ENCODE measurements at regions not wholly inside any gene's neighbourhood (a gene's known extent, or its start where the extent isn't known, plus 50 kb on each side); places are given as distances from the start of the nearest gene placed in this dataset.
"Not testable (repeated sequence)": the region's sequence is repeated elsewhere in the genome, so short reads cannot be mapped to it uniquely, and the experiment has no call there.

DNA sequence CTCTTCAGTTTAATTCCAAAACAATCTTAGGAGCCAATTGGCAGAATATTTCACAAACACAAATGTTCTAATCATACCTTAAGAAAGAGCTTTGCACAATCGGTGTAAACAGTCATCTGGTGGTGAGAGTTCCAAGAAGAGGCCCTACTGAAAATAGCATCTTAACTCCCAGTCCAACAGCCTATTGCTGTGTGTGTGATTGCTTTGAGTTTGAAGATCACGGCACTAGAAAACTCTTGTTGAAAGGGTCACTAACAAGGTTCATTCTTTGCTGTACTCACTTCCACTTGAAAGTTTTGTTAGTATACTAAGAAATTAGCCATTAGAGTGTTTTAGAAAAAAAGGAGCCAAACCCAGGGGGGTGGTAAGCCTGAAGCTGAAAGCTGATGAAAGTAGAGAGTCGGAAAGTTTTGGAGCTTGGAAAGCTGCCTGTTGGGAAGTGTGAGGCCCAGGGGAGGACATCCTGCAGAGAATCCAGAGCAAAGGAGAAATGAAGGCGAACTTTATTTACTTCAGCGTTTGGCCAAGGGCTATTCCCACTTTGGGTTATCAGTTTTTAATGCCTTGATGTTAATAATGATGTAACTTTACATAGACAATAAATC is 180.3 kb upstream of the GHR start:
- Histone ChIP-seq H3K27ac (ENCODE audit: low read depth, low read length) (no peak overlapping the region), H3K27me3 (ENCODE audit: insufficient read depth, low read length) (no peaks in the 10 kb centered on the region), H3K9me3 (ENCODE audit: low read depth, low read length) (no peaks in the 10 kb centered on the region), H3K4me3 (ENCODE audit: insufficient read depth, low read length) (no peak overlapping the region), H3K4me2 (ENCODE audit: insufficient read depth, low read length) (no peak overlapping the region), H3K79me2 (ENCODE audit: insufficient read depth, low read length) (no peaks in the 10 kb centered on the region), H2AFZ (ENCODE audit: low read length) (no peak overlapping the region), H3K4me1 (ENCODE audit: insufficient read depth, low read length) (no peaks in the 10 kb centered on the region), H4K20me1 (ENCODE audit: insufficient read depth, low read length) (no peaks in the 10 kb centered on the region), H3K36me3 (ENCODE audit: insufficient read depth, low read length) (no peaks in the 10 kb centered on the region)
- no peak for TF ChIP-seq CTCF (IDR thresholded peaks at IDR 0.05; ENCODE audit: extremely low read depth, low read depth, low read length)
- DNase-seq (ENCODE audit: insufficient read length, low spot score, missing footprints): no peak

DNA sequence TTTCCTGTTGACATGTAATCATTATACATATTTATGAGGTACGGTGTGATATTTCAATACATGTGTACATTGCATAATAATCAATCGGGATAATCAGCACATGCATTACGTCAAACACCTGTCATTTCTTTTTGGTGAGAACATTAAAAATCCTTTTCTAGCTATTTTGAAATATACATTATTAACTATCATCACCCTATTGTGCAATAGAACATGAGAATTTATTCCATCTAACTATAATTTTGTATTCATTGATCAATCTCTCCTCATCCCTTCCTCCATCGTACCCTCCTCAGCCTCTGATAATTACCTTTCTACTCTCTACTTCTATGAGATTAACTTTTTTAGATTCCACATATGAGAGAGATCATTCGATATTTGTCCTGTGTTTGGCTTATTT is 170.9 kb upstream of the GHR start:
- H3K4me1 ChIP-seq (ENCODE audit: insufficient read depth, low read length): no peaks in the 10 kb centered on the region
- DNase-seq (ENCODE audit: insufficient read length, low spot score, missing footprints): no peak
- H3K27ac ChIP-seq (ENCODE audit: low read depth, low read length): no peak overlapping the region
- no peaks in the 10 kb centered on the region for H3K36me3 ChIP-seq (ENCODE audit: insufficient read depth, low read length)
- no peaks in the 10 kb centered on the region for H3K27me3 ChIP-seq (ENCODE audit: insufficient read depth, low read length)
- no peak overlapping the region for H2AFZ ChIP-seq (ENCODE audit: low read length)
- H3K9me3 ChIP-seq (ENCODE audit: low read depth, low read length): no peaks in the 10 kb centered on the region
- H3K79me2 ChIP-seq (ENCODE audit: insufficient read depth, low read length): no peaks in the 10 kb centered on the region
- H4K20me1 ChIP-seq (ENCODE audit: insufficient read depth, low read length): no peaks in the 10 kb centered on the region
- H3K4me3 ChIP-seq (ENCODE audit: insufficient read depth, low read length): no peak overlapping the region
- no peak for TF ChIP-seq CTCF (IDR thresholded peaks at IDR 0.05; ENCODE audit: extremely low read depth, low read depth, low read length)
- H3K4me2 ChIP-seq (ENCODE audit: insufficient read depth, low read length): no peak overlapping the region

DNA sequence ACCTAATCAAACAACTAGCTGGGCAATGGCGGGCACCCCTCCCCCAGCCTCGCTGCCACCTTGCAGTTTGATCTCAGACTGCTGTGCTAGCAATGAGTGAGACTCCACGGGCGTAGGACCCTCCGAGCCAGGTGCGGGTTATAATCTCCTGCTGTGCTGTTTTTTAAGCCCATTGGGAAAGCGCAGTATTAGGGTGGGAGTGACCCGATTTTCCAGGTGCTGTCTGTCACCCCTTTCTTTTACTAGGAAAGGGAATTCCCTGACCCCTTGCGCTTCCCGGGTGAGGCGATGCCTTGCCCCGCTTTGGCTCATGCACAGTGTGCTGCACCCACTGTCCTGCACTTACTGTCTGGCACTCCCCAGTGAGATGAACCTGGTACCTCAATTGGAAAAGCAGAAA is 163.3 kb upstream of the GHR start:
- not testable (repeated sequence) for H3K4me2 ChIP-seq (ENCODE audit: insufficient read depth, low read length); H4K20me1 ChIP-seq (ENCODE audit: insufficient read depth, low read length); H3K79me2 ChIP-seq (ENCODE audit: insufficient read depth, low read length); H3K27me3 ChIP-seq (ENCODE audit: insufficient read depth, low read length); H3K9me3 ChIP-seq (ENCODE audit: low read depth, low read length); H3K27ac ChIP-seq (ENCODE audit: low read depth, low read length); DNase-seq (ENCODE audit: insufficient read length, low spot score, missing footprints); H3K4me3 ChIP-seq (ENCODE audit: insufficient read depth, low read length); H3K4me1 ChIP-seq (ENCODE audit: insufficient read depth, low read length); H2AFZ ChIP-seq (ENCODE audit: low read length); H3K36me3 ChIP-seq (ENCODE audit: insufficient read depth, low read length)

DNA sequence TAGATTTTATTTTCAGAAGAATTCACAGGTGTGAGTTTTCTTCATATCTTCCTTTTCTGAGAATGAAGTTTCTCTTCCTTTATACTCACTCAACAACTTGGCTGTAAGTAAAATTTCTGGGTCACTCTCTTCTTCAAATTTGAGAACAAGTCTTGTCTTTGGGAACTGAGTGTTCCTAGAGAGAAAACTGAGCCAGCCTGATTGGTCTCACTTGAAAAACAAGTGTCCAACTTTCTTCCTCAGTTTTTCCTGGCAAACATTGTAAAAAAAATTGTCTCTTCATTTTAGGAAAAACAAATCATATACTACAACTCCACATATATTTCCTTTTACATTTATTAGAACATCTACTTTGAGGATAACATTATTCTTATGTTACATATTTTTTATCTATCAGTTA is 156.1 kb upstream of the GHR start:
- no peak for DNase-seq (ENCODE audit: insufficient read length, low spot score, missing footprints)
- no peaks in the 10 kb centered on the region for H4K20me1 ChIP-seq (ENCODE audit: insufficient read depth, low read length)
- no peaks in the 10 kb centered on the region for H3K4me1 ChIP-seq (ENCODE audit: insufficient read depth, low read length)
- no peaks in the 10 kb centered on the region for H3K36me3 ChIP-seq (ENCODE audit: insufficient read depth, low read length)
- H2AFZ ChIP-seq (ENCODE audit: low read length): no peak overlapping the region
- H3K27ac ChIP-seq (ENCODE audit: low read depth, low read length): no peak overlapping the region
- H3K4me2 ChIP-seq (ENCODE audit: insufficient read depth, low read length): no peak overlapping the region
- no peaks in the 10 kb centered on the region for H3K27me3 ChIP-seq (ENCODE audit: insufficient read depth, low read length)
- H3K9me3 ChIP-seq (ENCODE audit: low read depth, low read length): no peaks in the 10 kb centered on the region
- no peak overlapping the region for H3K4me3 ChIP-seq (ENCODE audit: insufficient read depth, low read length)
- TF ChIP-seq CTCF (IDR thresholded peaks at IDR 0.05; ENCODE audit: extremely low read depth, low read depth, low read length): no peak
- H3K79me2 ChIP-seq (ENCODE audit: insufficient read depth, low read length): no peaks in the 10 kb centered on the region

DNA sequence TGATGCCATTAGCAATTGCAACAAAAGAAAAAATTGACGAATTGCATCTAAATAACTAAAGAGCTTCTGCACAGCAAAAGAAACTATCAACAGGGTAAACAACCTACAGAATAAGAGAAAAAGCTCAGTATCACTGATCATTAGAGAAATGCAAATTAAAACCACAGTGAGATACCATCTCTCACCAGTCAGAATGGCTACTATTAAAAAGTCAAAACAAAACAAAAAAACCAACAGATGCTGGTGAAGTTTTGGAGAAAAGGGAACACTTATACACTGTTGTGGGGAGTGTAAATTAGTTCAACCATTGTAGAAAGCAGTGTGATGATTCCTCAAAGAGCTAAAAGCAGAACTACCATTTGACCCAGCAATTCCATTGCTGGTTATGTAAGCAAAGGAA is 155.1 kb upstream of the GHR start:
- H3K79me2 ChIP-seq (ENCODE audit: insufficient read depth, low read length); H2AFZ ChIP-seq (ENCODE audit: low read length); H3K27ac ChIP-seq (ENCODE audit: low read depth, low read length); H3K9me3 ChIP-seq (ENCODE audit: low read depth, low read length); DNase-seq (ENCODE audit: insufficient read length, low spot score, missing footprints); H3K4me3 ChIP-seq (ENCODE audit: insufficient read depth, low read length); H4K20me1 ChIP-seq (ENCODE audit: insufficient read depth, low read length); H3K4me2 ChIP-seq (ENCODE audit: insufficient read depth, low read length); H3K36me3 ChIP-seq (ENCODE audit: insufficient read depth, low read length); H3K27me3 ChIP-seq (ENCODE audit: insufficient read depth, low read length); H3K4me1 ChIP-seq (ENCODE audit: insufficient read depth, low read length): not testable (repeated sequence)

Data from osteoblast (primary cell).